PC-3 (cell line): ENCODE measurements at regions not wholly inside any gene's neighbourhood (a gene's known extent, or its start where the extent isn't known, plus 50 kb on each side); places are given as distances from the start of the nearest gene placed in this dataset.

Experiments used
- ATAC-seq: fragments of 200-7000 bp; cut with Tn5 transposase; 2 replicates; pipeline ENCODE4 v1.9.1; 2020; ENCODE audit warnings: mild to moderate bottlenecking, moderate library complexity
- BruUV-seq: library from RNA; stranded (reverse); fragments of 400-500 nt; replicated peaks from 2 replicates; lab custom pipeline; 2021; lab: Mats Ljungman, UMichigan
- CTCF ChIA-PET: fragments of 300-600 bp; sonication (Branson Sonifier 250); formaldehyde crosslinking; loops from one replicate; lab custom pipeline; 2022; ENCODE audit warnings: antibody characterized with exemption; lab: Charles Lee
- POLR2A ChIA-PET: fragments of 300-600 bp; sonication (Branson Sonifier 250); formaldehyde crosslinking; loops from one replicate; lab custom pipeline; 2022; ENCODE audit warnings: antibody characterized with exemption; ENCODE audit not compliant: unreplicated experiment; lab: Charles Lee
- DNase-seq: peaks from one replicate; pipeline ENCODE4 v3.0.0-alpha.2; 2015
- H2AFZ ChIP-seq: fragments of 300-600 bp; sonication (generic); 2 replicates; pipeline ENCODE4 v1.6.0; 2016; ENCODE audit warnings: antibody characterized with exemption, low read length
- H3F3A ChIP-seq: fragments of 300-600 bp; sonication (generic); one replicate; pipeline ENCODE4 v1.6.0; 2017; ENCODE audit warnings: antibody characterized with exemption, low read length, control low read depth, mild to moderate bottlenecking; ENCODE audit not compliant: unreplicated experiment
- H3K27ac ChIP-seq: fragments of 300-600 bp; sonication (generic); 2 replicates; pipeline ENCODE4 v1.5.1; 2016; ENCODE audit warnings: mild to moderate bottlenecking, low read length
- H3K27me3 ChIP-seq: fragments of 300-600 bp; sonication (generic); 2 replicates; pipeline ENCODE4 v1.6.1; 2016; ENCODE audit warnings: low read length, mixed read lengths
- H3K36me3 ChIP-seq: fragments of 300-600 bp; sonication (generic); 2 replicates; pipeline ENCODE4 v1.6.1; 2016; ENCODE audit warnings: low read depth, mixed run types, low read length, mixed read lengths
- H3K4me1 ChIP-seq: fragments of 300-600 bp; sonication (generic); 2 replicates; pipeline ENCODE4 v1.5.1; 2016; ENCODE audit warnings: low read length; ENCODE audit not compliant: insufficient read depth
- H3K4me2 ChIP-seq: fragments of 300-600 bp; sonication (generic); 2 replicates; pipeline ENCODE4 v1.6.0; 2016; ENCODE audit warnings: low read length
- H3K4me3 ChIP-seq: fragments of 300-600 bp; sonication (generic); 2 replicates; pipeline ENCODE4 v1.5.1; 2016; ENCODE audit warnings: mild to moderate bottlenecking, low read length, mixed read lengths
- H3K79me2 ChIP-seq: fragments of 300-600 bp; sonication (generic); 2 replicates; pipeline ENCODE4 v1.6.1; 2017; ENCODE audit warnings: low read length, mixed read lengths
- H3K9ac ChIP-seq: fragments of 300-600 bp; sonication (generic); 2 replicates; pipeline ENCODE4 v1.6.0; 2016; ENCODE audit warnings: mild to moderate bottlenecking, low read length
- H3K9me2 ChIP-seq: fragments of 300-600 bp; sonication (generic); replicated peaks from 2 replicates; pipeline ENCODE4 v1.6.1; 2016; ENCODE audit warnings: mixed run types, low read length, mixed read lengths
- H3K9me3 ChIP-seq: fragments of 300-600 bp; sonication (generic); 2 replicates; pipeline ENCODE4 v1.6.1; 2016; ENCODE audit warnings: low read length, mixed read lengths
- H4K20me1 ChIP-seq: fragments of 300-600 bp; sonication (generic); 2 replicates; pipeline ENCODE4 v1.6.1; 2016; ENCODE audit warnings: low read length, mixed read lengths
- EZH2 ChIP-seq: fragments of 300-600 bp; sonication (generic); IDR thresholded peaks from one replicate; pipeline ENCODE4 v1.6.1; 2017; ENCODE audit warnings: antibody characterized with exemption, mild to moderate bottlenecking, low read length; ENCODE audit not compliant: unreplicated experiment
- EZH2phosphoT487 ChIP-seq: fragments of 300-600 bp; sonication (generic); IDR thresholded peaks from 2 replicates; pipeline ENCODE4 v1.6.1; 2018; ENCODE audit warnings: mild to moderate bottlenecking, antibody characterized with exemption, low read length, borderline replicate concordance
- intact Hi-C: fragments of 100-400 bp; cut with micrococcal nuclease; formaldehyde crosslinking; loops from 2 replicates; pipeline ENCODE4 v1.9.0; 2023
- TF ChIP-seq, protein P1 (sequence below): fragments of 300-600 bp; sonication (generic); conservative IDR thresholded peaks from 2 replicates; pipeline ENCODE4 v1.5.1; 2017; ENCODE audit warnings: antibody characterized with exemption, low read depth, mild to moderate bottlenecking, low read length

- intact Hi-C loops: no loop called here
- Histone ChIP-seq H3K9me2 (no peaks in the 10 kb centered on the region), H3K4me3 (no peak overlapping the region), H3K4me2 (no peak overlapping the region), H3K79me2 (no peaks in the 10 kb centered on the region), H4K20me1 (no peaks in the 10 kb centered on the region), H3K9me3 (no peaks in the 10 kb centered on the region), H2AFZ (peak overlapping the region; percentile 3; the same call in 1 of the 2 replicates), H3K27ac (no peak overlapping the region), H3F3A (no peaks in the 10 kb centered on the region), H3K36me3 (no peaks in the 10 kb centered on the region), H3K4me1 (peaks cover 21% of the 10 kb centered on the region), H3K27me3 (no peaks in the 10 kb centered on the region), H3K9ac (no peak overlapping the region)
- ATAC-seq (peak; percentile 72), DNase-seq (peak; percentile 70)
- ChIA-PET POLR2A (interaction anchor here (0.7 kb wide), 1 partner anchor 18 kb away, joined by 3 read pairs; no protein-coding TSS in a partner anchor), CTCF (no interaction called here)
- TF ChIP-seq, protein P1, sequence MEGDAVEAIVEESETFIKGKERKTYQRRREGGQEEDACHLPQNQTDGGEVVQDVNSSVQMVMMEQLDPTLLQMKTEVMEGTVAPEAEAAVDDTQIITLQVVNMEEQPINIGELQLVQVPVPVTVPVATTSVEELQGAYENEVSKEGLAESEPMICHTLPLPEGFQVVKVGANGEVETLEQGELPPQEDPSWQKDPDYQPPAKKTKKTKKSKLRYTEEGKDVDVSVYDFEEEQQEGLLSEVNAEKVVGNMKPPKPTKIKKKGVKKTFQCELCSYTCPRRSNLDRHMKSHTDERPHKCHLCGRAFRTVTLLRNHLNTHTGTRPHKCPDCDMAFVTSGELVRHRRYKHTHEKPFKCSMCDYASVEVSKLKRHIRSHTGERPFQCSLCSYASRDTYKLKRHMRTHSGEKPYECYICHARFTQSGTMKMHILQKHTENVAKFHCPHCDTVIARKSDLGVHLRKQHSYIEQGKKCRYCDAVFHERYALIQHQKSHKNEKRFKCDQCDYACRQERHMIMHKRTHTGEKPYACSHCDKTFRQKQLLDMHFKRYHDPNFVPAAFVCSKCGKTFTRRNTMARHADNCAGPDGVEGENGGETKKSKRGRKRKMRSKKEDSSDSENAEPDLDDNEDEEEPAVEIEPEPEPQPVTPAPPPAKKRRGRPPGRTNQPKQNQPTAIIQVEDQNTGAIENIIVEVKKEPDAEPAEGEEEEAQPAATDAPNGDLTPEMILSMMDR: no peak
- no peak for TF ChIP-seq EZH2
- no peak for TF ChIP-seq EZH2phosphoT487
- no TSS peak for BruUV-seq
Measured at GRCh38 chr3:152942366-152942765, 107.4 kb downstream of the P2RY1 start.

DNA sequence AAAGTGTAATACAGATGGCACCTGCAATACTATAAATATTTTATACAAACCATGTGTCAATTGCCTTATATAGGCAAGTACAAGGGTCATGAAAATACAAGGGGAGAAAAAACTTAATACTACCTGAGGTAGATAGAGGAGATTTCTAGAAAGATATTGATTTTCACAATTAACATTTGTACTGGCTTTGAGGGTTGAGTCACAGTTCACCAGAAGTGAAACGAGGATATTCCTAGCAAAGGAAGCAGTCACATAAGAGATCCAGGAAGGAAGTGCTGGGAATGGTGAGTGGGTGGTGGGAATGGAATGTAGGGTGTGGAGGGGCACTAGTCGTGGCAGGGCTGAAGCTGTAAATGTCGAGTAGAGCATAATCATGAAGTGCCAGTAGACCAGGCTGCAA is 108.7 kb downstream of the P2RY1 start:
- intact Hi-C loops: no loop called here
- Histone ChIP-seq H3K9ac (no peak overlapping the region), H2AFZ (peak overlapping the region; percentile 44; the same call in 1 of the 2 replicates), H3K4me3 (no peak overlapping the region), H3K27me3 (no peaks in the 10 kb centered on the region), H3K9me3 (no peaks in the 10 kb centered on the region), H4K20me1 (no peaks in the 10 kb centered on the region), H3K9me2 (no peaks in the 10 kb centered on the region), H3K27ac (no peak overlapping the region), H3K4me2 (peak overlapping the region; percentile 12), H3K79me2 (no peaks in the 10 kb centered on the region), H3K36me3 (no peaks in the 10 kb centered on the region), H3K4me1 (peaks cover 21% of the 10 kb centered on the region), H3F3A (no peaks in the 10 kb centered on the region)
- no TSS peak for BruUV-seq
- ChIA-PET POLR2A (no interaction called here), CTCF (no interaction called here)
- DNase-seq (peak; percentile 65), ATAC-seq (peak; percentile 74)
- TF ChIP-seq EZH2: no peak
- TF ChIP-seq, protein P1: no peak

GRCh38 chr3:152944671-152945070 is 109.7 kb downstream of the P2RY1 start:
- TF ChIP-seq, protein P1: no peak
- TF ChIP-seq EZH2phosphoT487 (no peak), EZH2 (no peak)
- no peak overlapping the region for H2AFZ ChIP-seq
- H3K4me3 ChIP-seq: no peak overlapping the region

More at GRCh38 chr3:152944671-152945070, 109.7 kb downstream of the P2RY1 start:
- no TSS peak for BruUV-seq
- no peak for ATAC-seq
- Histone ChIP-seq H3K4me2 (no peak overlapping the region), H3K9ac (no peak overlapping the region), H3K9me2 (no peaks in the 10 kb centered on the region), H3K4me1 (peaks cover 21% of the 10 kb centered on the region), H4K20me1 (no peaks in the 10 kb centered on the region), H3F3A (no peaks in the 10 kb centered on the region), H3K27me3 (no peaks in the 10 kb centered on the region), H3K27ac (no peak overlapping the region), H3K36me3 (no peaks in the 10 kb centered on the region), H3K79me2 (no peaks in the 10 kb centered on the region), H3K9me3 (no peaks in the 10 kb centered on the region)
- no peak for DNase-seq
- ChIA-PET CTCF (no interaction called here), POLR2A (no interaction called here)
- intact Hi-C loops: no loop called here
